ENCODE measurements at regions not wholly inside any gene's neighbourhood (a gene's known extent, or its start where the extent isn't known, plus 50 kb on each side); places are given as distances from the start of the nearest gene placed in this dataset.

DNA sequence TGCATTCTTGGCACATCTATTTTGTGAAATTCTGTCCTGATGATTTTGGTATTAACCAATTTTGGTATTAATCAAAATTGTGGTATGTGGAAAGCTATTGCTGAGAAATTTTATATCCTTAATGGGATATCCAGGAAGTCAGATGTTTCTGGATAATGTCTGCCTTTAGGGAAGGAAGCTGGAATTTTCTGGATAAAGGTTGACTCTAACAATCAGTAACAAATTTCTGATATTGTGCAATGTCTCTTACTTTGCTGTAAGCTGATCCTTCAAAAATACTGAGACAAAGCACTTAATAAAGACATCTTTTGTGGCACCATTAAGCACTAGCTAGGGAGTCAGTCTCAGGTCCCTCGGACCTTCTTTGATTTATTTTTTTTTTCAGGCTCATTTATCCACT is 100.8 kb upstream of the UGP2 start:
- no peak for TF ChIP-seq SMC3 (IDR thresholded peaks at IDR 0.05; ENCODE audit: low read depth, low read length)
- TF ChIP-seq YY1 (IDR thresholded peaks at IDR 0.05; ENCODE audit: low read depth): no peak
- TF ChIP-seq POLR2AphosphoS5 (IDR thresholded peaks at IDR 0.05; ENCODE audit: low read depth, low read length): no peak
- TF ChIP-seq, protein P1, sequence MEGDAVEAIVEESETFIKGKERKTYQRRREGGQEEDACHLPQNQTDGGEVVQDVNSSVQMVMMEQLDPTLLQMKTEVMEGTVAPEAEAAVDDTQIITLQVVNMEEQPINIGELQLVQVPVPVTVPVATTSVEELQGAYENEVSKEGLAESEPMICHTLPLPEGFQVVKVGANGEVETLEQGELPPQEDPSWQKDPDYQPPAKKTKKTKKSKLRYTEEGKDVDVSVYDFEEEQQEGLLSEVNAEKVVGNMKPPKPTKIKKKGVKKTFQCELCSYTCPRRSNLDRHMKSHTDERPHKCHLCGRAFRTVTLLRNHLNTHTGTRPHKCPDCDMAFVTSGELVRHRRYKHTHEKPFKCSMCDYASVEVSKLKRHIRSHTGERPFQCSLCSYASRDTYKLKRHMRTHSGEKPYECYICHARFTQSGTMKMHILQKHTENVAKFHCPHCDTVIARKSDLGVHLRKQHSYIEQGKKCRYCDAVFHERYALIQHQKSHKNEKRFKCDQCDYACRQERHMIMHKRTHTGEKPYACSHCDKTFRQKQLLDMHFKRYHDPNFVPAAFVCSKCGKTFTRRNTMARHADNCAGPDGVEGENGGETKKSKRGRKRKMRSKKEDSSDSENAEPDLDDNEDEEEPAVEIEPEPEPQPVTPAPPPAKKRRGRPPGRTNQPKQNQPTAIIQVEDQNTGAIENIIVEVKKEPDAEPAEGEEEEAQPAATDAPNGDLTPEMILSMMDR (IDR thresholded peaks at IDR 0.05): no peak

All from SK-N-SH (cell line).